ENCODE measurements at regions not wholly inside any gene's neighbourhood (a gene's known extent, or its start where the extent isn't known, plus 50 kb on each side); places are given as distances from the start of the nearest gene placed in this dataset.

DNA sequence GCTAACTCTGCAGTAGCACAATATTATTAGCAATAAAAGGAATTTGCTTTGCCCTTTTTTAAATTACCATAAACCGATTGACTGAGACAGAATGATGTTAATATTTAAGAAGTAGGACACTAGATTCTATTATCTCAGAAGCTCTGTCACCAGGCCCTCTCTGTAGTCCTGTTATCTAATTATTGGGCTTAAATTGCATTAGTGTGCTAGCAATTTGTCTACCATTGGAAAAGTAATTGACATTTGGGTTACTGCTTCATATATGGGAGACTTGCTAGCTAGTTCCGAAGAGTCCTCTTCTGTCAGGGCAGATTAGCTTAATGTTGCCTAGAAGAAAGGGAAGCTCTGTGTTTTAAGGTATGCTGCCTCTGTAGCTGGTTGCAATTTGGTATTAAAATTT is 1107.3 kb upstream of the EEF2KMT start:
- TF ChIP-seq, protein P1, sequence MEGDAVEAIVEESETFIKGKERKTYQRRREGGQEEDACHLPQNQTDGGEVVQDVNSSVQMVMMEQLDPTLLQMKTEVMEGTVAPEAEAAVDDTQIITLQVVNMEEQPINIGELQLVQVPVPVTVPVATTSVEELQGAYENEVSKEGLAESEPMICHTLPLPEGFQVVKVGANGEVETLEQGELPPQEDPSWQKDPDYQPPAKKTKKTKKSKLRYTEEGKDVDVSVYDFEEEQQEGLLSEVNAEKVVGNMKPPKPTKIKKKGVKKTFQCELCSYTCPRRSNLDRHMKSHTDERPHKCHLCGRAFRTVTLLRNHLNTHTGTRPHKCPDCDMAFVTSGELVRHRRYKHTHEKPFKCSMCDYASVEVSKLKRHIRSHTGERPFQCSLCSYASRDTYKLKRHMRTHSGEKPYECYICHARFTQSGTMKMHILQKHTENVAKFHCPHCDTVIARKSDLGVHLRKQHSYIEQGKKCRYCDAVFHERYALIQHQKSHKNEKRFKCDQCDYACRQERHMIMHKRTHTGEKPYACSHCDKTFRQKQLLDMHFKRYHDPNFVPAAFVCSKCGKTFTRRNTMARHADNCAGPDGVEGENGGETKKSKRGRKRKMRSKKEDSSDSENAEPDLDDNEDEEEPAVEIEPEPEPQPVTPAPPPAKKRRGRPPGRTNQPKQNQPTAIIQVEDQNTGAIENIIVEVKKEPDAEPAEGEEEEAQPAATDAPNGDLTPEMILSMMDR (IDR thresholded peaks at IDR 0.05), result no peak
- TF ChIP-seq POLR2A (IDR thresholded peaks at IDR 0.05) (no peak), EP300 (IDR thresholded peaks at IDR 0.05; ENCODE audit: low read depth) (no peak), POLR2AphosphoS5 (IDR thresholded peaks at IDR 0.05) (no peak)

All from transverse colon (tissue), 4 donors.